Keratinocyte (primary cell): ENCODE measurements at regions not wholly inside any gene's neighbourhood (a gene's known extent, or its start where the extent isn't known, plus 50 kb on each side); places are given as distances from the start of the nearest gene placed in this dataset.

Experiments used
- EZH2 ChIP-seq: IDR thresholded peaks from one replicate; pipeline ENCODE4 v1.6.1; 2012; ENCODE audit warnings: inconsistent platforms, mild to moderate bottlenecking, low read length, moderate library complexity
- TF ChIP-seq, protein P1 (sequence below), 3 experiments: IDR thresholded peaks in 1 of 3; conservative IDR thresholded peaks in 1 of 3; optimal IDR thresholded peaks in 1 of 3; 2 replicates in 2 of 3; 3 replicates in 1 of 3; pipeline versions ENCODE3 to v1.5.1; 2011; ENCODE audit warnings: low read length in 3 of 3, mild to moderate bottlenecking in 3 of 3, moderate library complexity in 2 of 3, control low read depth in 1 of 3, inconsistent platforms in 1 of 3; ENCODE audit not compliant: insufficient read depth in 2 of 3; ENCODE audit errors: extremely low read depth in 1 of 3

DNA sequence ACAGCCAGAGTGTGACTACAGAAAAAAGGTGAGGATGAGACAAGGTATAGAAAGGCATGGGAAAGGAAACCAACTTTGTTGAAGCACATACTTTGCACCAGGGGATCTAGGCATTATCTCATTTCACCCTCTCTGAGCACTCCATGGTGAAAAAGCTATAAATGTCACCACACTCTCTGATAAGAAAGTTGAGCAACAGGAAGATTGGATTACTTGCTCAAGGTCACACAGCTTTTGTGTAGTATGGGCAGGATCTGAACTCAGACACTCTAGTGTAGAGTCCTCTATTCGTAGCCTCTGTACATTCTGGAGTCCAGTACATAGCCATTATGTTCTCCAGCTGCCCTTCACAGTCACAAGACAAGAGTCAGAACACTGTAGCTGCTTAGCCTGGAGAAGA lies 163.4 kb upstream of the SEMA6D start:
- TF ChIP-seq, protein P1, sequence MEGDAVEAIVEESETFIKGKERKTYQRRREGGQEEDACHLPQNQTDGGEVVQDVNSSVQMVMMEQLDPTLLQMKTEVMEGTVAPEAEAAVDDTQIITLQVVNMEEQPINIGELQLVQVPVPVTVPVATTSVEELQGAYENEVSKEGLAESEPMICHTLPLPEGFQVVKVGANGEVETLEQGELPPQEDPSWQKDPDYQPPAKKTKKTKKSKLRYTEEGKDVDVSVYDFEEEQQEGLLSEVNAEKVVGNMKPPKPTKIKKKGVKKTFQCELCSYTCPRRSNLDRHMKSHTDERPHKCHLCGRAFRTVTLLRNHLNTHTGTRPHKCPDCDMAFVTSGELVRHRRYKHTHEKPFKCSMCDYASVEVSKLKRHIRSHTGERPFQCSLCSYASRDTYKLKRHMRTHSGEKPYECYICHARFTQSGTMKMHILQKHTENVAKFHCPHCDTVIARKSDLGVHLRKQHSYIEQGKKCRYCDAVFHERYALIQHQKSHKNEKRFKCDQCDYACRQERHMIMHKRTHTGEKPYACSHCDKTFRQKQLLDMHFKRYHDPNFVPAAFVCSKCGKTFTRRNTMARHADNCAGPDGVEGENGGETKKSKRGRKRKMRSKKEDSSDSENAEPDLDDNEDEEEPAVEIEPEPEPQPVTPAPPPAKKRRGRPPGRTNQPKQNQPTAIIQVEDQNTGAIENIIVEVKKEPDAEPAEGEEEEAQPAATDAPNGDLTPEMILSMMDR (optimal IDR thresholded peaks at IDR 0.05 in 1 of 3, IDR thresholded peaks at IDR 0.05 in 1 of 3, conservative IDR thresholded peaks at IDR 0.05 in 1 of 3; ENCODE audit: extremely low read depth in 1 of 3, insufficient read depth in 2 of 3, low read length in 3 of 3) = no peak
- TF ChIP-seq EZH2 = no peak
